NCI-H82 treated with DMSO at 0.1 percent for 48 hours (cell line): ENCODE measurements at regions not wholly inside any gene's neighbourhood (a gene's known extent, or its start where the extent isn't known, plus 50 kb on each side); places are given as distances from the start of the nearest gene placed in this dataset.

Experiments used
- DNase-seq: peaks from one replicate; lab custom pipeline; 2025; ENCODE audit not compliant: unreplicated experiment; lab: John Stamatoyannopoulos, UW

DNA sequence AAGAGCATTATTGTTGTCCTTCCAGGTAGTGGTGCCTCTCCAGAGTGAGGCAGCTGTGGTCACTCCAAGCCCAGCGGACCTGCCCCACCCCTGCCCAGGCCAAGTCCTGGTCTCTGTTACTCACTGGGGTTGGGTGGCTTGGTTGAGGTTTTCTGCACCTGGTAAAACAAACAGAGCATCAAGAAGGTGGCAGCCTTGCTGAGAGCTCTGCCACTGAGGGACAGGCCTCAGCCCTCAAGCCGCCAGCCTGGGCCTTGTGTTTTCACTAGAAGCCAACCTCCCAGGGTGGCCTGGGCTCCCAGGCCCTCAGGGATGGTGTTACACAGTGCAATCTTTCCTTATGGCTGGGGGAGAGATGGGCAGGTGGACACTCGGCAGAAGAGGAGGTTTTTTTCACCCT lies 182.7 kb downstream of the BCOR start:
- DNase-seq = no peak

- DNase-seq = no peak
These were observed 182.2 kb downstream of the BCOR start for GRCh38 chrX:39915596-39915995.

GRCh38 chrX:39921838-39922237 lies 175.9 kb downstream of the BCOR start:
- no peak for DNase-seq

DNA sequence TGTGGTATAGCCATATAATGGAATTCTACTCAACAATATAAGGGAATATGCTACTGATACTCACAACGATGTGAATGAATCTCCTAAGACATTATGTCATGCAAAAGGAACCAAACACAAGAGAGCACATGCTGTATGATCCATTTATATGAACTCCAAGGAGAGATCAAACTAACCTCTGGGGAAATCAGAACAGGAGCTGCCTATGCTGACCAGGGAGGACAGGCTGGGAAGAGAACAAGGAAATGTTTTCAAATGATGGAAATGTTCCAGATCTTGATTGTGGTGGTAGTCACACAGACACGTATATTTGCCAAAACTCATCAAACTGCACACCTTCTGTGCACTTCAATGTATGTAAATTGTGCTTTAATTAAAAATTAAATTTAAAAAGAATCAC lies 175.3 kb downstream of the BCOR start:
- no peak for DNase-seq

DNA sequence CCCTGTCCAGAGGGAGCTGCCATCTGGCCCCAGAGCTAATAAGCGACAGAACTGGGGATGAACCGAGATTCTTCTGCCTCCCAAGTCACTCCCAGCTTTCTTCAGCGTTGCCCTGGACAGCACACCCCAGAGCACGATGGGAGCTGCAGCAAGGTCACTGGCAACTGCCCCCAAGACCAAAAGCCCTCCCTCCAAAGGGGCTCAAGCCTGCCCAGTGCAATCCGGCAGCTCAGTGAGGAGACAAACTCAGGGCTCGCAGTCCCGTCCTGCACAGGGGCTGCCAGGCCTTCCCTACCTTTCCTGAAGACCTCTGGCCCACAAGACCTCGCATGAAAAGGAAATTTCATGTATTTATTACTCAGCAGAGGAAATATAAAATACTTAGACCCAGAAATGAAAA lies 174.8 kb downstream of the BCOR start:
- DNase-seq = no peak

- no peak for DNase-seq
These were observed 170.4 kb downstream of the BCOR start for GRCh38 chrX:39927380-39927779.

DNA sequence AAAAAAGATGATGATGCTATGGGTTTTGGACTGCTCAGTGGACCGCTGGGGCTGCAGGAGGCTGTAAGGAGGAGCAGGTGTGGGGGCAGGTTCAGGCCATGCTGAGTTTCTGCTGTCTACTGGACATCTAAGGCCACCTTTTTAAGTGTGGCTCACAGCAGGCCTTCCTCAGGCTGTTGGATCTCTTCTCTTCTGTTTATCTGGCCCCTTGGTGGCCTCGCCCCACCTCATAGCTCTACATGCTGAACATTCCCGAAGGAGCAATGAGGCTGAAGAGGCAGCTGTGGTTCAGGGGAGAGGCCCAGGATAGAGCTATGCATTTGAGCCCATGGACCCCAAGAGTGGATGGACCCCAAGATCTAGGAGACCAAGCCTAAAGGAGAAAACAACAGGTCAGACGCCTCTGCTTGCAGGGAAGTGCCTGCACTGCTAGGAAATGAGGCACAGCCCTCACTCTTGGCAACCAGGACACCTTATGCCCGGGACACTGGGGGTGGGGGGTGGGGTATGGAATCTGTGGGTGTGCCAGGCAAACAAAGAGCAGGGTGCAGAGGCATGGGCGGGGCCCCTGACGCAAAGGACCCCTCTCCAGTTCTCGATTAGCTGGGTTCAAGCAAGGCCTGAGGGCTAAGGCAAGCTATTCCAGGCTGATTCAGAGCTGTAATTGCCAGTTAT lies 168.9 kb downstream of the BCOR start:
- DNase-seq = no peak

- no peak for DNase-seq
These were observed 168.3 kb downstream of the BCOR start for GRCh38 chrX:39929379-39930025.

DNA sequence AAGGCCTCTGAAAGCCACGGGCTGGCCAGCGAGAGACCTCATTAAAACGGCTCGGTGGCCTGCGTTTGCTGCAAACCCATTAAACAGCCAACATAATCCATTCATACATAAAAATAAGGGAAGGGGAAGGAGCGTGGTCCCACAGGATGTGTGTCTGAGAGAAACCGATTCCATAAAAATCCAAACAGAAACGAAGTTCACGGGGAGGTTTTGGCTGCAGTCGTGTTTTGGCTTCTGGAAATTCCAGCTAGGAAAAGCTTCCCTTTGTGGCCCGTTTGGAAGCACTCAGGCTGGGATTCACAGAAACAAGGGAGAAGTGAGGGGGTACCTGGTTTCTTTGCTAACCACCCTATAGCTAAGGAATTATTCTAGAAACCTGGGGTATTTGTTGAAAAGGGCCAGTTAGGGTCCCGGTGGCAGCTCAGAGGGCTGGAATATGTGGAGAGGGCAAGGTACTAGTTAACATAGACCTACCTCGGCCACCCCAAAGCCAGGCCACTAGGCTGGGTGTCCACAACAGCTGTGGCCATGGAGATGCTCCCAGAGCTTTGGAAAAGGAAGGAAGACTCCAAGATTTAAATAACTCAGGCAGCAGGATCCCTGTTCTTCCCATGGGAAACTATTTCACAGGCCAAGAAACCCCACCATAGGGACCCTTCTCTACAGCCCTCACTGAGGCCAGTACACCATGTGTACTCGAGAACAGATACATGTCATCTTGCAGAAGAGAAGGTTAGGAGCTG lies 166.8 kb downstream of the BCOR start:
- no peak for DNase-seq

DNA sequence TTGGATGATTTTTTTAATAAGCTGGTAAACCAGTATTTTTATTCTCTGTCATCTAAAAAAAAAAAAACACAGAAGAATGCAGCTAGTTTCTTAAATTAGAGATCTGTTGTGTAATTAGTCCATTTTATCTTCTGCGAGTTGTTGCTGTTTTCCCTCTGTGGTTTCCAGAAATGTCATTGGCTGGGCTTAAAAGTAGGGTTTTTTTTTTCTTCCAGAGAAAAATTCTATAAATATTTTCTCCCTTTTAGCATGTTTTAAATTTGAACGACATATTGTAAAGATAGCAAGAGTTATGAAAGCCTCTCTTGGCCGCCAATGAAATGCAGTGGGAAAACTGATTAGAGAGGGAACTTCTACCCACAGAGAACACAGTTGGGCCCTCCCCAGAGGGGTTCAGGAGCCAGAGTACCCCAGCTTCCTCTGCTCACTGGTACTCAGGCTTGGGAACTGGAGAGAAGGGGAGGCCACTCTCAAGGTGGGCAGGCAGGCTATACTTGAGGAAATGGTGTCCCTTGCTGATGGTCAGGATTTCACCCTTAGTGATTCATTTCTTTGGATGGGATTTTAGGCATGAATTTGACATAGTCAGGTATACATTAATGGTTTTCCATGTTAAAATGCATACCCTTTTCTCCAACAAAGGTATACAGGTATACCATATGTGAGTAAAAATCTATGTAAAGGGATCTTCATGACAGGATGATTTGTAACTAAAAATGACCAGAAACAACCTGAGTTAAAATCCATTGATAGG lies 166.1 kb downstream of the BCOR start:
- no peak for DNase-seq

DNA sequence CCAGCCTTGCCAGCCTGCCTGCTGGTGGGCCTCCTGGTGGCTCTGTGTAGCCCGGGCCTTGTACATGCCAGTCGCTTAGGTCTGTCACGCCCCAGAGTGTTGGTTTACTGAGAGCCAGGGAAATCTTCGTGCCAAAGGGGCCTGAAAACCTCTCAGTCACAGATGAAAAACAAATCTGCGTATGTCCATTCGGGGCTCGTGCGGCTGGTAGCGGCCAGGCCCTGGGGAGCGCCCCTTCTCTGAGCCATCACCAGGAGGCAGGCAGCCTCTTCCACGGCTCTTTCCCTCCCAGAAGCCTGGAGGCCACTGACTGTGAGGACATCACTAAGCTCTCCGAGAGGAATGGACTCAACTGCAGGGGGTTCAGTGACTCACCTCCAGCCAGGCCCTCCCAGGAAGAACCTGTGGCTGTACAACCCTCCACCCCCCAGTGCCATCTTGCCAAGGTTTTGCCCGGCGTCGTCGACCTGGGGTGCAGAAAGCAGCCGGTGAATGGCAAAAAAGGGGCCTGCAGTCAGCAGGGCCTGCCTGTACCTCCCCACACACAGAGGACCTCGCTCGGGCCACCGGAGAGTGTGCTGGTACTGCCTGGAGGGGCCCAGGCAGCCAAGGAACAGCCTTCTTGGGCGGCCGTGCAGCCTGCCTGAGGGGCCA lies 162.2 kb downstream of the BCOR start:
- DNase-seq = no peak

GRCh38 chrX:39936886-39937770 lies 160.6 kb downstream of the BCOR start:
- DNase-seq = no peak

DNA sequence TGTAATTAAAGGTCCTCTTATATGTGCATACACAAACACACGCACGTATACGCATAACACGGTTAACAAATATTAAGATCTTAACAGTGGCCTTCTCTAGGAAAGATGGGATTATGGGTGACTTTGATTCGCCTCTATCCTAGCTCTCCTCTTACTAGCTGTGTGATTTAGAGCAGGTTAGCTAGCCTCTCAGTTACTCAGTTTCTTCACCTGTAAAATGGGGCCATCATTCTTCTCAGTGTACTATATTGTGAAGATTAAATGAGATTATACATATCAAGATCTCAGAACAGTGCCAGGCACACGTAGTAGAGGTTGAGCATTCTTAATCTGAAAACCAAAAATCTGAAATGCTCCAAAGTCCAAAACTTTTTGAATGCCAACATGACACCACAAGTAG lies 159.3 kb downstream of the BCOR start:
- DNase-seq = no peak

DNA sequence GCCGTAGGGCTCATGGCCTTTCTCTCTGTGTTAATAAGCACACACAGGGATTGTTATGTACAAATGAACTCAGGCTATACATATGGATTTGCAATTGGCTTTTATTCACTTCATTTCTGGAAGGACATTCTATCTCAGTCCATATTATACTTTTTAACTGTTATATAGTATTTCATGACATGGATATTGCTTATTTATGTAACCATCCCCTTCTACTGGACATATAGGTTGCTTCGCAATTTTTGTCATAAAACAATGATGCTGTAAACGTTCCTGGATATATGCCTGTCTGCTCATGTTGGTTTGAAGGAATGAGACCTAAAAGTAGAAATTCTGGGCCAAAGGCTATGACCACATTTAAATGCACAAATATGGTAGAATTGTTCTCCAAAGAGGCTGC lies 158.1 kb downstream of the BCOR start:
- no peak for DNase-seq

- DNase-seq = no peak
These were observed 156.3 kb downstream of the BCOR start for GRCh38 chrX:39941332-39941920.

DNA sequence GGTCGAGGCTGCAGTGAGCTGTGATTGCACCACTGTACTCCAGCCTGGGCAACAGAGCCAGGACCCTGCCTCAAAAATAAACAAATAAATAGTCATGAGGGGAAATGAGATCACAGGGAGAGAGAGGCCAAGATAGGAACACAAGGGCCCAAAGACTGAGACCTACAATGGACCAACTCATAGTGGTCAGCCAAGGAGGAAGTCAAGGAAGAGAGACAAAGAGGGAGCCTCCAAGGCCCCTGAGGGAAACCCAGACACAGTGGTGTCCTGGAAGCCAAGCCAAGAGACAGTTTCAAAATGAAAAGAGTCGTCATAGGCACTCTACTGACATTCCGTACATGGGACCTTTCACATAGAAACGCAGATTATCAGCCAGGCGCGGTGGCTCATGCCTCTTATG lies 153.3 kb downstream of the BCOR start:
- DNase-seq = no peak

DNA sequence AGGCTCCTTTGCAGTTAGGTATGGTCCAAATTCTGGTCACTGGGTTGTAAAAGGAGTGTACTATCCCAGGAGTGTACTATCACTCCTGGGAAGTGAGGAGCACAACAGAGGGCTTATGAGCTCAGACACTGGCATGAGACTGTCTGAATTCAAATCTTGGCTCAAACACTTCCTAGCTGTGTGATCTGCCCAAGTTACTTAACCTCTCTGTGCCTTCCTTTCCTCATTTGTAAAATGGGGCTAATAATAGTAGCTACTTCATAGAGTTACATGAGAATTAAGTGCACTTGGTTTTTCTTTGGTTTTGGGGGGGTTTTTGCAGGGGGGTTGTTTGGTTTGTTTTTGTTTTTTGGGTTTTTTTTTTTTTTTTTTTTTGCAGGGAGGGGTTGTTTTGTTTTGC lies 152.0 kb downstream of the BCOR start:
- DNase-seq = no peak

GRCh38 chrX:39946822-39947221 lies 150.9 kb downstream of the BCOR start:
- DNase-seq = no peak

GRCh38 chrX:39948582-39948981 lies 149.2 kb downstream of the BCOR start:
- peak; percentile 10 for DNase-seq
